Smooth muscle cell (in vitro differentiated cells): ENCODE measurements at regions not wholly inside any gene's neighbourhood (a gene's known extent, or its start where the extent isn't known, plus 50 kb on each side); places are given as distances from the start of the nearest gene placed in this dataset.

Source experiments
- DNase-seq: peaks from one replicate; lab custom pipeline; 2025; ENCODE audit not compliant: unreplicated experiment; lab: John Stamatoyannopoulos, UW
- H2AFZ ChIP-seq: fragments of 200-600 bp; sonication (generic); 2 replicates; pipeline ENCODE4 v1.6.0; 2016; ENCODE audit warnings: antibody characterized with exemption, low read depth, mild to moderate bottlenecking
- H3F3A ChIP-seq: fragments of 200-600 bp; sonication (generic); 2 replicates; pipeline ENCODE4 v1.6.0; 2017; ENCODE audit warnings: antibody characterized with exemption, low read depth
- H3K27ac ChIP-seq: fragments of 200-600 bp; sonication (generic); 2 replicates; pipeline ENCODE4 v1.5.1; 2016; ENCODE audit warnings: low read depth, mild to moderate bottlenecking
- H3K27me3 ChIP-seq: fragments of 200-600 bp; sonication (generic); 2 replicates; pipeline ENCODE4 v1.6.1; 2016; ENCODE audit warnings: low read depth, mild to moderate bottlenecking
- H3K36me3 ChIP-seq: fragments of 200-600 bp; sonication (generic); 2 replicates; pipeline ENCODE4 v1.5.1; 2016; ENCODE audit warnings: low read depth
- H3K4me1 ChIP-seq: fragments of 200-600 bp; sonication (generic); 2 replicates; pipeline ENCODE4 v1.5.1; 2016; ENCODE audit warnings: low read depth
- H3K4me2 ChIP-seq: fragments of 200-600 bp; sonication (generic); 2 replicates; pipeline ENCODE4 v1.6.0; 2016; ENCODE audit warnings: mild to moderate bottlenecking
- H3K4me3 ChIP-seq: fragments of 200-600 bp; sonication (generic); 2 replicates; pipeline ENCODE4 v1.5.1; 2016; ENCODE audit warnings: mild to moderate bottlenecking
- H3K79me2 ChIP-seq: fragments of 200-600 bp; sonication (generic); 2 replicates; pipeline ENCODE4 v1.6.0; 2016; ENCODE audit warnings: low read depth, mild to moderate bottlenecking
- H3K9ac ChIP-seq: fragments of 200-600 bp; sonication (generic); 2 replicates; pipeline ENCODE4 v1.6.0; 2016; ENCODE audit warnings: low read depth
- H3K9me3 ChIP-seq: fragments of 200-600 bp; sonication (generic); replicated peaks from 2 replicates; pipeline ENCODE4 v1.5.1; 2016; ENCODE audit warnings: low read depth
- H4K20me1 ChIP-seq: fragments of 200-600 bp; sonication (generic); 2 replicates; pipeline ENCODE4 v1.6.0; 2016; ENCODE audit warnings: low read depth
- whole genome bisulfite sequencing: methylation state at CpG from one replicate; pipeline ENCODE4 v1.1.7; 2016; ENCODE audit warnings: low lambda C conversion rate; 5-methylcytosine and 5-hydroxymethylcytosine counted together
- TF ChIP-seq, protein P1 (sequence below): fragments of 200-600 bp; sonication (generic); IDR thresholded peaks from 2 replicates; pipeline ENCODE4 v1.5.1; 2017; ENCODE audit warnings: borderline replicate concordance, mild to moderate bottlenecking, antibody characterized with exemption; ENCODE audit not compliant: insufficient read depth, poor library complexity, severe bottlenecking

- H2AFZ ChIP-seq: no peak overlapping the region
- DNase-seq: no peak
- H3F3A ChIP-seq: no peaks in the 10 kb centered on the region
- no peak overlapping the region for H3K4me2 ChIP-seq
- H3K4me3 ChIP-seq: no peak overlapping the region
- H3K4me1 ChIP-seq: no peaks in the 10 kb centered on the region
- WGBS: 86% methylated on average over 1 of the region's 1 CpG
- H4K20me1 ChIP-seq: no peaks in the 10 kb centered on the region
- H3K79me2 ChIP-seq: no peaks in the 10 kb centered on the region
- H3K27me3 ChIP-seq: no peaks in the 10 kb centered on the region
- H3K27ac ChIP-seq: no peak overlapping the region
- H3K9ac ChIP-seq: no peak overlapping the region
- TF ChIP-seq, protein P1, sequence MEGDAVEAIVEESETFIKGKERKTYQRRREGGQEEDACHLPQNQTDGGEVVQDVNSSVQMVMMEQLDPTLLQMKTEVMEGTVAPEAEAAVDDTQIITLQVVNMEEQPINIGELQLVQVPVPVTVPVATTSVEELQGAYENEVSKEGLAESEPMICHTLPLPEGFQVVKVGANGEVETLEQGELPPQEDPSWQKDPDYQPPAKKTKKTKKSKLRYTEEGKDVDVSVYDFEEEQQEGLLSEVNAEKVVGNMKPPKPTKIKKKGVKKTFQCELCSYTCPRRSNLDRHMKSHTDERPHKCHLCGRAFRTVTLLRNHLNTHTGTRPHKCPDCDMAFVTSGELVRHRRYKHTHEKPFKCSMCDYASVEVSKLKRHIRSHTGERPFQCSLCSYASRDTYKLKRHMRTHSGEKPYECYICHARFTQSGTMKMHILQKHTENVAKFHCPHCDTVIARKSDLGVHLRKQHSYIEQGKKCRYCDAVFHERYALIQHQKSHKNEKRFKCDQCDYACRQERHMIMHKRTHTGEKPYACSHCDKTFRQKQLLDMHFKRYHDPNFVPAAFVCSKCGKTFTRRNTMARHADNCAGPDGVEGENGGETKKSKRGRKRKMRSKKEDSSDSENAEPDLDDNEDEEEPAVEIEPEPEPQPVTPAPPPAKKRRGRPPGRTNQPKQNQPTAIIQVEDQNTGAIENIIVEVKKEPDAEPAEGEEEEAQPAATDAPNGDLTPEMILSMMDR: no peak
- H3K36me3 ChIP-seq: no peaks in the 10 kb centered on the region
- no peaks in the 10 kb centered on the region for H3K9me3 ChIP-seq
These were observed 80.2 kb upstream of the LRATD1 start for GRCh38 chr2:14552286-14552685.

DNA sequence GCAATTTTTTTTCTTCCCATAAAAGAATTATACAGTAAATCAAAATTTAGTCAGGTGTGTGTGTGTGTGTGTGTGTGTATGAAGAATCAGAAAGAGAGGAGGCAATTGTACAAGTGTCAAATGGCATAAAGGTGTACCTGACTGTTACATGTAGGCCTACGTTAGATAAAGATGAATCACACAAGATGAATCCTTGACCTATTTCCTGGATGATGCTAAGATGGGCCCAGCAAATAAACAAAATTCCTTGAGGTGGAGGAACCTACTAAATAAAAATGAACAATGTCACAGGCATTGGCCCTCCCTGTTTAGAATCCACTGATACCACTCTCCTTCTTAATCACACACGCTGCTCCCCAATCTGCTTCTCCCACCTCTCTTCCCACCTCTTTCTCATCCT lies 79.7 kb upstream of the LRATD1 start:
- H3K27me3 ChIP-seq: no peaks in the 10 kb centered on the region
- TF ChIP-seq, protein P1: no peak
- no peak overlapping the region for H3K4me2 ChIP-seq
- H3K4me3 ChIP-seq: no peak overlapping the region
- no peaks in the 10 kb centered on the region for H3K79me2 ChIP-seq
- WGBS: 98% methylated on average over 2 of the region's 2 CpGs
- no peak for DNase-seq
- H3F3A ChIP-seq: no peaks in the 10 kb centered on the region
- no peak overlapping the region for H2AFZ ChIP-seq
- H3K9ac ChIP-seq: no peak overlapping the region
- H4K20me1 ChIP-seq: no peaks in the 10 kb centered on the region
- H3K9me3 ChIP-seq: no peaks in the 10 kb centered on the region
- H3K4me1 ChIP-seq: no peaks in the 10 kb centered on the region
- H3K36me3 ChIP-seq: no peaks in the 10 kb centered on the region
- no peak overlapping the region for H3K27ac ChIP-seq

GRCh38 chr2:14554849-14555545 lies 77.5 kb upstream of the LRATD1 start:
- Histone ChIP-seq H3K79me2 (no peaks in the 10 kb centered on the region), H3K4me1 (no peaks in the 10 kb centered on the region), H3K36me3 (no peaks in the 10 kb centered on the region), H3K4me2 (peak overlapping the region; percentile 13), H3F3A (no peaks in the 10 kb centered on the region), H3K4me3 (no peak overlapping the region), H3K27ac (no peak overlapping the region), H3K9ac (no peak overlapping the region), H4K20me1 (no peaks in the 10 kb centered on the region), H3K9me3 (no peaks in the 10 kb centered on the region), H3K27me3 (no peaks in the 10 kb centered on the region), H2AFZ (no peak overlapping the region)
- 54% methylated on average over 7 of the region's 7 CpGs for WGBS
- no peak for DNase-seq
- TF ChIP-seq, protein P1: no peak

DNA sequence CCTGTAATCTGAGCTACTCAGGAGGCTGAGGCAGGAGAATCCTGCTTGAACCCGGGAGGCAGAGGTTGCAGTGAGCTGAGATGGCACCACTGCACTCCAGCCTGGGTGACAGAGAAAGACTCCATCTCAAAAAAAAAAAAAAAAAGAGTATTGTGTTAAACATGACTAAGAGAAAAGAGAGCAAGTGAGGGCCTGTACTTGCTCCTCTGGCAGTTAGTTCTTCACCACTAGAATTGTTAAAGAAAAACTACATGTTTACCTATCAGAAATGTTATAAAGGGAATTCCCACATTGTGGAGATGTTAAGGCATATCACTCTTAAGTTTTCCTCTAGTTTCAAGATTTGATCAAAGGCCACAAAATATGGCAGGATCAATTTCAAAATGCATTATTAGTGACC lies 75.4 kb upstream of the LRATD1 start:
- no peaks in the 10 kb centered on the region for H3K79me2 ChIP-seq
- TF ChIP-seq, protein P1: no peak
- H3K27me3 ChIP-seq: no peaks in the 10 kb centered on the region
- no peaks in the 10 kb centered on the region for H3K9me3 ChIP-seq
- no peaks in the 10 kb centered on the region for H3K36me3 ChIP-seq
- H3K9ac ChIP-seq: no peak overlapping the region
- H2AFZ ChIP-seq: no peak overlapping the region
- H4K20me1 ChIP-seq: no peaks in the 10 kb centered on the region
- peak overlapping the region; percentile 38 for H3K27ac ChIP-seq
- no peak for DNase-seq
- H3F3A ChIP-seq: no peaks in the 10 kb centered on the region
- H3K4me1 ChIP-seq: no peaks in the 10 kb centered on the region
- 100% methylated on average over 1 of the region's 1 CpG for WGBS
- H3K4me2 ChIP-seq: no peak overlapping the region
- H3K4me3 ChIP-seq: no peak overlapping the region
